Glutamatergic neuron (in vitro differentiated cells): ENCODE measurements at regions not wholly inside any gene's neighbourhood (a gene's known extent, or its start where the extent isn't known, plus 50 kb on each side); places are given as distances from the start of the nearest gene placed in this dataset.

Experiments used
- DNase-seq: peaks from one replicate; pipeline ENCODE4 v3.0.0; 2022
- H3K27ac Mint-ChIP-seq: one replicate; pipeline ENCODE4 v1.8.0; 2020; ENCODE audit warnings: mild to moderate bottlenecking, mixed read lengths, inconsistent platforms; ENCODE audit not compliant: unreplicated experiment
- H3K27me3 Mint-ChIP-seq: one replicate; pipeline ENCODE4 v1.8.0; 2020; ENCODE audit warnings: mild to moderate bottlenecking, moderate library complexity, mixed read lengths, inconsistent platforms; ENCODE audit not compliant: unreplicated experiment
- H3K36me3 Mint-ChIP-seq: one replicate; pipeline ENCODE4 v1.8.0; 2020; ENCODE audit warnings: mild to moderate bottlenecking, mixed read lengths, inconsistent platforms; ENCODE audit not compliant: unreplicated experiment
- H3K4me1 Mint-ChIP-seq: one replicate; pipeline ENCODE4 v1.8.0; 2020; ENCODE audit warnings: mild to moderate bottlenecking, low read depth, mixed read lengths, inconsistent platforms; ENCODE audit not compliant: unreplicated experiment
- H3K4me3 Mint-ChIP-seq: one replicate; pipeline ENCODE4 v1.8.0; 2020; ENCODE audit warnings: mild to moderate bottlenecking, mixed read lengths, inconsistent platforms; ENCODE audit not compliant: unreplicated experiment
- H3K9me3 Mint-ChIP-seq: one replicate; pipeline ENCODE4 v1.8.0; 2020; ENCODE audit warnings: mild to moderate bottlenecking, moderate library complexity, mixed read lengths, inconsistent platforms; ENCODE audit not compliant: unreplicated experiment
- CTCF ChIP-seq: fragments of 200-600 bp; sonication (generic); IDR thresholded peaks from one replicate; pipeline ENCODE4 v1.5.0; 2021; ENCODE audit not compliant: partially characterized antibody, unreplicated experiment

- no peak for TF ChIP-seq CTCF
- no peak overlapping the region for H3K4me3 Mint-ChIP-seq
- H3K27me3 Mint-ChIP-seq: no peaks in the 10 kb centered on the region
- H3K27ac Mint-ChIP-seq: no peak overlapping the region
- peaks cover 1% of the 10 kb centered on the region for H3K9me3 Mint-ChIP-seq
- H3K36me3 Mint-ChIP-seq: no peaks in the 10 kb centered on the region
- no peak for DNase-seq
- H3K4me1 Mint-ChIP-seq: peaks cover 14% of the 10 kb centered on the region
Measured at GRCh38 chr1:38448893-38449292, 402.3 kb upstream of the POU3F1 start.

- H3K9me3 Mint-ChIP-seq: peaks cover 1% of the 10 kb centered on the region
- no peaks in the 10 kb centered on the region for H3K36me3 Mint-ChIP-seq
- no peak for DNase-seq
- no peak for TF ChIP-seq CTCF
- no peak overlapping the region for H3K27ac Mint-ChIP-seq
- no peak overlapping the region for H3K4me3 Mint-ChIP-seq
- H3K27me3 Mint-ChIP-seq: no peaks in the 10 kb centered on the region
- peaks cover 12% of the 10 kb centered on the region for H3K4me1 Mint-ChIP-seq
Measured at GRCh38 chr1:38446936-38447335, 400.3 kb upstream of the POU3F1 start.

- no peak overlapping the region for H3K4me3 Mint-ChIP-seq
- H3K4me1 Mint-ChIP-seq: peaks cover 8% of the 10 kb centered on the region
- DNase-seq: no peak
- no peaks in the 10 kb centered on the region for H3K27me3 Mint-ChIP-seq
- H3K27ac Mint-ChIP-seq: no peak overlapping the region
- peaks cover 14% of the 10 kb centered on the region for H3K36me3 Mint-ChIP-seq
- peaks cover 2% of the 10 kb centered on the region for H3K9me3 Mint-ChIP-seq
- no peak for TF ChIP-seq CTCF
Measured at GRCh38 chr1:38444770-38445442, 398.3 kb upstream of the POU3F1 start.

GRCh38 chr1:38444311-38444710 lies 397.7 kb upstream of the POU3F1 start:
- no peak overlapping the region for H3K27ac Mint-ChIP-seq
- peaks cover 8% of the 10 kb centered on the region for H3K4me1 Mint-ChIP-seq
- no peaks in the 10 kb centered on the region for H3K27me3 Mint-ChIP-seq
- no peak overlapping the region for H3K4me3 Mint-ChIP-seq
- peaks cover 15% of the 10 kb centered on the region for H3K36me3 Mint-ChIP-seq
- TF ChIP-seq CTCF: no peak
- no peak for DNase-seq
- peaks cover 2% of the 10 kb centered on the region for H3K9me3 Mint-ChIP-seq

- H3K4me1 Mint-ChIP-seq: peaks cover 4% of the 10 kb centered on the region
Measured at GRCh38 chr1:38440402-38440801, 393.8 kb upstream of the POU3F1 start.

More at GRCh38 chr1:38440402-38440801, 393.8 kb upstream of the POU3F1 start:
- no peak for DNase-seq
- TF ChIP-seq CTCF: no peak
- H3K27me3 Mint-ChIP-seq: no peaks in the 10 kb centered on the region
- no peak overlapping the region for H3K27ac Mint-ChIP-seq
- peaks cover 15% of the 10 kb centered on the region for H3K36me3 Mint-ChIP-seq
- H3K4me3 Mint-ChIP-seq: no peak overlapping the region
- peaks cover 2% of the 10 kb centered on the region for H3K9me3 Mint-ChIP-seq
